Thymus (tissue), 11 donors: ENCODE measurements at regions not wholly inside any gene's neighbourhood (a gene's known extent, or its start where the extent isn't known, plus 50 kb on each side); places are given as distances from the start of the nearest gene placed in this dataset.

Experiments used
- DNase-seq, 9 donors: peaks; one replicate each; pipeline ENCODE4 v3.0.0-alpha.2; 2013; ENCODE audit warnings: low spot score in 9 of 9, low read depth in 6 of 9, missing footprints in 1 of 9
- H3K27ac ChIP-seq, 2 donors: one replicate each; pipeline ENCODE4 v1.5.1; 2013; ENCODE audit warnings: control low read depth in 1 of 2, low read depth in 1 of 2, low read length in 1 of 2, mild to moderate bottlenecking in 1 of 2, moderate library complexity in 1 of 2
- H3K27me3 ChIP-seq, 2 donors: one replicate each; pipeline ENCODE4 v1.5.1; 2013; ENCODE audit warnings: low read length in 1 of 2; ENCODE audit not compliant: control insufficient read depth in 2 of 2, insufficient read depth in 1 of 2
- H3K36me3 ChIP-seq, 2 donors: one replicate each; pipeline ENCODE4 v1.5.1; 2013; ENCODE audit warnings: low read length in 1 of 2, mild to moderate bottlenecking in 1 of 2, moderate library complexity in 1 of 2; ENCODE audit not compliant: control insufficient read depth in 2 of 2, insufficient read depth in 2 of 2
- H3K4me1 ChIP-seq, 2 donors: one replicate each; pipeline ENCODE4 v1.5.1; 2013; ENCODE audit warnings: low read length in 2 of 2; ENCODE audit not compliant: control insufficient read depth in 2 of 2, insufficient read depth in 2 of 2
- H3K4me3 ChIP-seq, 2 donors: one replicate each; pipeline ENCODE4 v1.5.1; 2013; ENCODE audit warnings: low read length in 2 of 2, control low read depth in 1 of 2, mild to moderate bottlenecking in 1 of 2
- H3K9me3 ChIP-seq, 2 donors: one replicate each; pipeline ENCODE4 v1.5.1; 2013; ENCODE audit warnings: low read length in 1 of 2, mild to moderate bottlenecking in 1 of 2; ENCODE audit not compliant: control insufficient read depth in 2 of 2, insufficient read depth in 1 of 2
- WGBS: extraction: QIAGEN DNeasy Blood & Tissue Kit; methylation state at CpG from one replicate; pipeline ENCODE4 v1.1.7; 2013; 5-methylcytosine and 5-hydroxymethylcytosine counted together
- donor health status: healthy.

GRCh38 chr18:10391506-10391905 lies 62.9 kb upstream of the APCDD1 start:
- H3K4me1 ChIP-seq: peaks cover 0 to 7% of the 10 kb centered on the region in 2 donors
- no peaks in the 10 kb centered on the region for H3K36me3 ChIP-seq
- H3K27me3 ChIP-seq: no peaks in the 10 kb centered on the region
- H3K27ac ChIP-seq: no peak overlapping the region
- H3K4me3 ChIP-seq: no peak overlapping the region
- peaks cover 0 to 4% of the 10 kb centered on the region in 2 donors for H3K9me3 ChIP-seq
- DNase-seq: no peak

- peaks cover 0 to 4% of the 10 kb centered on the region in 2 donors for H3K9me3 ChIP-seq
- no peak overlapping the region for H3K27ac ChIP-seq
- WGBS: 97% methylated on average over 4 of the region's 4 CpGs
- H3K4me1 ChIP-seq: peaks cover 0 to 10% of the 10 kb centered on the region in 2 donors
- no peak overlapping the region for H3K4me3 ChIP-seq
- no peaks in the 10 kb centered on the region for H3K36me3 ChIP-seq
- no peak for DNase-seq
- no peaks in the 10 kb centered on the region for H3K27me3 ChIP-seq
Measured at GRCh38 chr18:10397004-10397403, 57.4 kb upstream of the APCDD1 start.

- peaks cover 0 to 10% of the 10 kb centered on the region in 2 donors for H3K4me1 ChIP-seq
- DNase-seq: no peak
- peaks cover 0 to 4% of the 10 kb centered on the region in 2 donors for H3K9me3 ChIP-seq
- H3K36me3 ChIP-seq: no peaks in the 10 kb centered on the region
- H3K27ac ChIP-seq: no peak overlapping the region
- no peak overlapping the region for H3K4me3 ChIP-seq
- 95% methylated on average over 3 of the region's 3 CpGs for WGBS
- no peaks in the 10 kb centered on the region for H3K27me3 ChIP-seq
Measured at GRCh38 chr18:10398571-10398970, 55.9 kb upstream of the APCDD1 start.

- 96% methylated on average over 5 of the region's 5 CpGs for WGBS
- Histone ChIP-seq H3K4me3 (no peak overlapping the region), H3K9me3 (peaks cover 0 to under 1% of the 10 kb centered on the region in 2 donors), H3K27ac (no peak overlapping the region), H3K36me3 (no peaks in the 10 kb centered on the region), H3K27me3 (no peaks in the 10 kb centered on the region), H3K4me1 (peaks cover 0 to 10% of the 10 kb centered on the region in 2 donors)
- no peak for DNase-seq
Measured at GRCh38 chr18:10399465-10399864, 55.0 kb upstream of the APCDD1 start.

GRCh38 chr18:10400534-10401307 lies 53.7 kb upstream of the APCDD1 start:
- Histone ChIP-seq H3K36me3 (no peaks in the 10 kb centered on the region), H3K4me1 (peaks cover 0 to 11% of the 10 kb centered on the region in 2 donors), H3K4me3 (no peak overlapping the region), H3K27ac (no peak overlapping the region), H3K27me3 (no peaks in the 10 kb centered on the region), H3K9me3 (no peaks in the 10 kb centered on the region)
- 78% methylated on average over 11 of the region's 11 CpGs for WGBS
- DNase-seq: peak in 1 of 9 donors; percentile 25

GRCh38 chr18:10401521-10401920 lies 52.9 kb upstream of the APCDD1 start:
- no peaks in the 10 kb centered on the region for H3K27me3 ChIP-seq
- H3K27ac ChIP-seq: no peak overlapping the region
- H3K36me3 ChIP-seq: no peaks in the 10 kb centered on the region
- no peak overlapping the region for H3K4me3 ChIP-seq
- no peak for DNase-seq
- WGBS: 12% methylated on average over 4 of the region's 5 CpGs
- peaks cover 0 to 19% of the 10 kb centered on the region in 2 donors for H3K4me1 ChIP-seq
- H3K9me3 ChIP-seq: no peaks in the 10 kb centered on the region

- DNase-seq: no peak
- Histone ChIP-seq H3K36me3 (no peaks in the 10 kb centered on the region), H3K4me1 (peaks cover 0 to 21% of the 10 kb centered on the region in 2 donors), H3K4me3 (no peak overlapping the region), H3K9me3 (no peaks in the 10 kb centered on the region), H3K27ac (no peak overlapping the region), H3K27me3 (no peaks in the 10 kb centered on the region)
- 86% methylated on average over 6 of the region's 6 CpGs for WGBS
Measured at GRCh38 chr18:10401930-10402329, 52.5 kb upstream of the APCDD1 start.

- H3K36me3 ChIP-seq: no peaks in the 10 kb centered on the region
- H3K9me3 ChIP-seq: no peaks in the 10 kb centered on the region
- peaks cover 0 to 21% of the 10 kb centered on the region in 2 donors for H3K4me1 ChIP-seq
- no peak overlapping the region for H3K4me3 ChIP-seq
- no peak overlapping the region for H3K27ac ChIP-seq
- H3K27me3 ChIP-seq: no peaks in the 10 kb centered on the region
- DNase-seq: no peak
- WGBS: 94% methylated on average over 8 of the region's 8 CpGs
Measured at GRCh38 chr18:10402871-10403559, 51.4 kb upstream of the APCDD1 start.

GRCh38 chr18:10403708-10404107 lies 50.7 kb upstream of the APCDD1 start:
- Histone ChIP-seq H3K9me3 (no peaks in the 10 kb centered on the region), H3K4me3 (no peak overlapping the region), H3K36me3 (no peaks in the 10 kb centered on the region), H3K27ac (no peak overlapping the region), H3K4me1 (peaks cover 0 to 19% of the 10 kb centered on the region in 2 donors), H3K27me3 (no peaks in the 10 kb centered on the region)
- DNase-seq: no peak
- 96% methylated on average over 11 of the region's 11 CpGs for WGBS
